ENCODE measurements at regions not wholly inside any gene's neighbourhood (a gene's known extent, or its start where the extent isn't known, plus 50 kb on each side); places are given as distances from the start of the nearest gene placed in this dataset.

GRCh38 chr11:57098191-57098590, 83.6 kb upstream of the LRRC55 start:
- TF ChIP-seq, protein P1, sequence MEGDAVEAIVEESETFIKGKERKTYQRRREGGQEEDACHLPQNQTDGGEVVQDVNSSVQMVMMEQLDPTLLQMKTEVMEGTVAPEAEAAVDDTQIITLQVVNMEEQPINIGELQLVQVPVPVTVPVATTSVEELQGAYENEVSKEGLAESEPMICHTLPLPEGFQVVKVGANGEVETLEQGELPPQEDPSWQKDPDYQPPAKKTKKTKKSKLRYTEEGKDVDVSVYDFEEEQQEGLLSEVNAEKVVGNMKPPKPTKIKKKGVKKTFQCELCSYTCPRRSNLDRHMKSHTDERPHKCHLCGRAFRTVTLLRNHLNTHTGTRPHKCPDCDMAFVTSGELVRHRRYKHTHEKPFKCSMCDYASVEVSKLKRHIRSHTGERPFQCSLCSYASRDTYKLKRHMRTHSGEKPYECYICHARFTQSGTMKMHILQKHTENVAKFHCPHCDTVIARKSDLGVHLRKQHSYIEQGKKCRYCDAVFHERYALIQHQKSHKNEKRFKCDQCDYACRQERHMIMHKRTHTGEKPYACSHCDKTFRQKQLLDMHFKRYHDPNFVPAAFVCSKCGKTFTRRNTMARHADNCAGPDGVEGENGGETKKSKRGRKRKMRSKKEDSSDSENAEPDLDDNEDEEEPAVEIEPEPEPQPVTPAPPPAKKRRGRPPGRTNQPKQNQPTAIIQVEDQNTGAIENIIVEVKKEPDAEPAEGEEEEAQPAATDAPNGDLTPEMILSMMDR (conservative IDR thresholded peaks at IDR 0.05), result no peak
- TF ChIP-seq ZFX (IDR thresholded peaks at IDR 0.05), result no peak

Measured in C4-2B (cell line).